ENCODE measurements at regions not wholly inside any gene's neighbourhood (a gene's known extent, or its start where the extent isn't known, plus 50 kb on each side); places are given as distances from the start of the nearest gene placed in this dataset.

GRCh38 chr3:30297112-30297511 is 309.3 kb upstream of the TGFBR2 start:
- H3K36me3 Mint-ChIP-seq (ENCODE audit: low read depth): no peaks in the 10 kb centered on the region
- no peak overlapping the region for H3K27ac Mint-ChIP-seq (ENCODE audit: unreplicated experiment)
- H3K4me3 Mint-ChIP-seq: no peak overlapping the region
- no peak for DNase-seq (ENCODE audit: low read depth, low spot score)
- H3K4me1 Mint-ChIP-seq: peaks cover 10% of the 10 kb centered on the region
- no peaks in the 10 kb centered on the region for H3K27me3 Mint-ChIP-seq (ENCODE audit: low read depth)
- TF ChIP-seq CTCF (conservative IDR thresholded peaks at IDR 0.05): no peak
- no peaks in the 10 kb centered on the region for H3K9me3 Mint-ChIP-seq

DNA sequence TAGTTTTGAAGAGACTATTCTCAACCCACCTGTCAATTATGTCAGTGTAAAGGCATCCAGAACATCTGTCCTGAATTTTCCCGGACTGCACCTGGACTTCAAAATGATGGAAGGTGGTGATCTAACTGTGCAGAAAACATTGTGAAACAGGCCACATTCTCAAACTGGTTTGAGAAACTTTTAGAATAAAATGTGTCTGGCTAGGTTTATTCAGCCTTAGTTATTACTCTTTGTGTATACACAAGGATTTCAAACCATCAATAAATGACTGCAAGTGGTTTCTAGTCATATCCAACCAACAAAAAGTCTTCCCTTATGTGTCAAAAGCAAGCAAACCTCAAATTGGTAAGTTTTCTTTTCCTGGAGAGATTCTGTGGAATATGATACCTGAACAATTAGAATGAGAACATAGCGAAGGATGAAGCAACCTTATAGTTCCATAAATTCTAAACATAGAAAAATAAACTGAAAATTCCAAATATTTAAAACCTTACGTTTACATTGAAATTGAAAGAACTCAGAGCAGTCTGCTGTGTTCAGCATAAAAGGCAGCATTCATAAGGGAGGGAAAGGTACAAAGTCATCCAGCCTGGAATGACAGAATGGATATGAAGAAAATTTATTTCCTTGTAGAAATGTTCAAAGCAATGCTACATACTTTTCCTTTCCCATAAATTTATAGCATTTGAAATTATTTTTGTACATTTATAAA is 306.6 kb upstream of the TGFBR2 start:
- peaks cover 10% of the 10 kb centered on the region for H3K4me1 Mint-ChIP-seq
- peaks cover 2% of the 10 kb centered on the region for H3K9me3 Mint-ChIP-seq
- DNase-seq (ENCODE audit: low read depth, low spot score): no peak
- no peaks in the 10 kb centered on the region for H3K27me3 Mint-ChIP-seq (ENCODE audit: low read depth)
- H3K36me3 Mint-ChIP-seq (ENCODE audit: low read depth): no peaks in the 10 kb centered on the region
- no peak for TF ChIP-seq CTCF (conservative IDR thresholded peaks at IDR 0.05)
- H3K27ac Mint-ChIP-seq (ENCODE audit: unreplicated experiment): no peak overlapping the region
- no peak overlapping the region for H3K4me3 Mint-ChIP-seq

- no peak overlapping the region for H3K27ac Mint-ChIP-seq (ENCODE audit: unreplicated experiment)
- no peak for DNase-seq (ENCODE audit: low read depth, low spot score)
- H3K27me3 Mint-ChIP-seq (ENCODE audit: low read depth): no peaks in the 10 kb centered on the region
- no peak for TF ChIP-seq CTCF (conservative IDR thresholded peaks at IDR 0.05)
- H3K9me3 Mint-ChIP-seq: peaks cover 5% of the 10 kb centered on the region
- H3K4me3 Mint-ChIP-seq: no peak overlapping the region
- H3K36me3 Mint-ChIP-seq (ENCODE audit: low read depth): no peaks in the 10 kb centered on the region
- peaks cover 10% of the 10 kb centered on the region for H3K4me1 Mint-ChIP-seq
These were observed 305.6 kb upstream of the TGFBR2 start for GRCh38 chr3:30300809-30301208.

GRCh38 chr3:30302027-30302426 is 304.4 kb upstream of the TGFBR2 start:
- H3K9me3 Mint-ChIP-seq: peaks cover 5% of the 10 kb centered on the region
- H3K27me3 Mint-ChIP-seq (ENCODE audit: low read depth): no peaks in the 10 kb centered on the region
- no peak for TF ChIP-seq CTCF (conservative IDR thresholded peaks at IDR 0.05)
- no peaks in the 10 kb centered on the region for H3K36me3 Mint-ChIP-seq (ENCODE audit: low read depth)
- no peak overlapping the region for H3K4me3 Mint-ChIP-seq
- H3K4me1 Mint-ChIP-seq: peaks cover 10% of the 10 kb centered on the region
- H3K27ac Mint-ChIP-seq (ENCODE audit: unreplicated experiment): no peak overlapping the region
- no peak for DNase-seq (ENCODE audit: low read depth, low spot score)

- no peak for DNase-seq (ENCODE audit: low read depth, low spot score)
- Mint-ChIP-seq H3K9me3 (peaks cover 5% of the 10 kb centered on the region), H3K36me3 (ENCODE audit: low read depth) (no peaks in the 10 kb centered on the region), H3K27ac (ENCODE audit: unreplicated experiment) (no peak overlapping the region), H3K4me1 (peaks cover 10% of the 10 kb centered on the region), H3K27me3 (ENCODE audit: low read depth) (no peaks in the 10 kb centered on the region), H3K4me3 (no peak overlapping the region)
- no peak for TF ChIP-seq CTCF (conservative IDR thresholded peaks at IDR 0.05)
These were observed 302.6 kb upstream of the TGFBR2 start for GRCh38 chr3:30303770-30304169.
